ENCODE measurements at regions not wholly inside any gene's neighbourhood (a gene's known extent, or its start where the extent isn't known, plus 50 kb on each side); places are given as distances from the start of the nearest gene placed in this dataset.

DNA sequence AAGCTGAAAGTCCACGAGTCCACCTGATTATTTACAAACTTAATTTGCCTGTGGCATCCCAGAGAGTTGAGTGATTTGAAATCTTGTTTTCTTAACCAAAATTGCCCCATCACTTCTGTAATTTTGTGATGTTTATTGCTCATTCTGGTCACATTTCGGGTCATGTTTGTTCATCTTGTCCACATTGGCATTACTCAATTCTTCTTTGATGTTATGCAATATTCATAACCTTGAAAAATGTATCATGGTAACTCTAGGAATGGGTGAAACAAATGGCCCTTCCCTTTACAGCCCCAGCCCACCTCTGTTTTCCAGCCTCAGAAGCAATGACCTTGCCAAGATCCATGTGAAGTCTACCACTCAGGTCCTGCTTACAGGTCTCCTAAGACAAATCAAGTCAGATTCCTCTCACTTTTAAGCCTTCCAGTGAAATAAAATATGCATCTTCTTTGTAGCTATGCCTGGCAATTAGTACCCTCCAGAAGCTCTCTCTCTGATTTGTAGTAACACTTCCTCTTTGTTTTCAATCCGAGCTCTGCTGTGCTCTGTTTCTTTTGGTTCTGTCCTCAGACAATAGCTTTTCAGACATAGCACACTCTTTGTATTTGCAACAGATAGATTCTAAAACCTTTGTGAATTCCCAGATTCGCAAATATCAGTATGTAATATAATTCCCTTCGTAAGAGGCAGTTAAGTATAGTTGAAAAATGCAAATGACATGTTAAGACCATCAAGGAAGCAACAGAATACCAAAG lies 330.3 kb upstream of the IRX1 start:
- intact Hi-C loops (cut with DNase I; ENCODE audit: low total_unique reads) = no loop called here
- no peak for DNase-seq (ENCODE audit: low spot score in 2 of 2)
- 77 to 80% methylated on average over 5 of the region's 5 CpGs for WGBS, 2 donors
- TF ChIP-seq, protein P1, sequence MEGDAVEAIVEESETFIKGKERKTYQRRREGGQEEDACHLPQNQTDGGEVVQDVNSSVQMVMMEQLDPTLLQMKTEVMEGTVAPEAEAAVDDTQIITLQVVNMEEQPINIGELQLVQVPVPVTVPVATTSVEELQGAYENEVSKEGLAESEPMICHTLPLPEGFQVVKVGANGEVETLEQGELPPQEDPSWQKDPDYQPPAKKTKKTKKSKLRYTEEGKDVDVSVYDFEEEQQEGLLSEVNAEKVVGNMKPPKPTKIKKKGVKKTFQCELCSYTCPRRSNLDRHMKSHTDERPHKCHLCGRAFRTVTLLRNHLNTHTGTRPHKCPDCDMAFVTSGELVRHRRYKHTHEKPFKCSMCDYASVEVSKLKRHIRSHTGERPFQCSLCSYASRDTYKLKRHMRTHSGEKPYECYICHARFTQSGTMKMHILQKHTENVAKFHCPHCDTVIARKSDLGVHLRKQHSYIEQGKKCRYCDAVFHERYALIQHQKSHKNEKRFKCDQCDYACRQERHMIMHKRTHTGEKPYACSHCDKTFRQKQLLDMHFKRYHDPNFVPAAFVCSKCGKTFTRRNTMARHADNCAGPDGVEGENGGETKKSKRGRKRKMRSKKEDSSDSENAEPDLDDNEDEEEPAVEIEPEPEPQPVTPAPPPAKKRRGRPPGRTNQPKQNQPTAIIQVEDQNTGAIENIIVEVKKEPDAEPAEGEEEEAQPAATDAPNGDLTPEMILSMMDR (IDR thresholded peaks at IDR 0.05) = no peak
- TF ChIP-seq POLR2A (IDR thresholded peaks at IDR 0.05) = no peak
- no peak overlapping the region for H3K4me3 ChIP-seq (ENCODE audit: low read depth, poor library complexity, severe bottlenecking)

DNA sequence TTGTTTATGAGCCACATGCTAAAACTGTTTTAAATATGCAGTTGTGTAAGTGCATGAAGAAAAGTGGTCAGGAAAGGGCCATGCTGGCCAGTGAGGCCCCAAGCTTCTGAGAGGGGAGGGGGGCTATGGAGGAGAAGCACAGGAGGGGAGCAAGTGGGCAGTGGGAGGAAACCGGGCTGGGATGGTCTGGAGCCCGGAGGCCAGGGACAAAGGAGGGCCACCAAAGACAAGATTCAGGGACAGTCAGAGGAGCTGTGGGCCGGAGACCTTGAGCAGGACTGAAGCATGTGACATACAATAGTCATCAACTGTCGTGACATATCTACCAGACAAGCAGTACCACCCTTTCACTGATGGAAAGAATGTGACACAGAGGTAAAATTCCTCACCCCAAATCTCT lies 333.2 kb upstream of the IRX1 start:
- intact Hi-C loops (cut with DNase I; ENCODE audit: low total_unique reads) = no loop called here
- H3K4me3 ChIP-seq (ENCODE audit: low read depth, poor library complexity, severe bottlenecking) = no peak overlapping the region
- TF ChIP-seq, protein P1 (IDR thresholded peaks at IDR 0.05) = no peak
- no peak for TF ChIP-seq POLR2A (IDR thresholded peaks at IDR 0.05)
- WGBS, 2 donors = 90 to 93% methylated on average over 4 of the region's 4 CpGs
- no peak for DNase-seq (ENCODE audit: low spot score in 2 of 2)

DNA sequence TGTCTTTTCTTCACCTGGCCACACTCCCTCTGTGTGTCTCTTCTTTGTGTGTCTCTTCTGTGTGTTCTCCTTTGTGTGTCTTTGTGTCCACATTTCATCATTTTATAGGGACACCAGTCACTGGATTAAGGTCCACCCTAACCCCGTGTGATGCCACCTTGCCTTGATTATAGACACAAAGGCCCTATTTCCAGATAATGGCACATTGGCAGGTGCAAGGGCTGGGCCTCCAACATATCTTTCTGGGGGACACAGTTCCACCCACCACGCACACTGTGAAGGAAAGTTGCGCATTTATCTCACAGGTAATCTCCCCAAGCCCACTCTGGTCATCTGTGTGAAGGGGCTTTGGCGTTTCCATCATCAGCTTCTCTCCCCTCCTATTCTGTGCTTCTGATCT lies 334.6 kb upstream of the IRX1 start:
- no peak overlapping the region for H3K4me3 ChIP-seq (ENCODE audit: low read depth, poor library complexity, severe bottlenecking)
- intact Hi-C loops (cut with DNase I; ENCODE audit: low total_unique reads) = no loop called here
- WGBS, 2 donors = 94 to 95% methylated on average over 4 of the region's 4 CpGs
- no peak for DNase-seq (ENCODE audit: low spot score in 2 of 2)
- TF ChIP-seq POLR2A (IDR thresholded peaks at IDR 0.05) = no peak
- TF ChIP-seq, protein P1 (IDR thresholded peaks at IDR 0.05) = no peak

DNA sequence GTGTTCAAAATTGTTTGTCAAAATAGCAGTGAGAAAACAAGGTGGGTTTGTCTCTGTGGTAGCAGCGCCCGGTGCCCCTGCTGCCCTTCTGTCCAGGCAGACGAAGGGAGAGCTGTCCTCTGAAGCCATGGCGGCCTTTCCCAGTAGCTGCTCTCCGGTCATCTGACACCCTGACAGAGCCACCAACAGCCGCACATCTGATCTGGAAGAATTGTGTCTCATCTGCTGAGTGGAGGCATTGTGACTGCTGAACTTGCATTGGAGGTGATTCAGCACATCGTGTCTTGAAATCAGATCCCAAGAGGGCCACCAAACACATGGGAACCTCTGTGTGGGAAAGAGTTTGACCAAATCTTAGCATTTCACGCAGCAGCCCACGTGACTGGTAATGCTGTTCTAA lies 337.6 kb upstream of the IRX1 start:
- no peak for DNase-seq (ENCODE audit: low spot score in 2 of 2)
- TF ChIP-seq, protein P1 (IDR thresholded peaks at IDR 0.05) = no peak
- no peak for TF ChIP-seq POLR2A (IDR thresholded peaks at IDR 0.05)
- intact Hi-C loops (cut with DNase I; ENCODE audit: low total_unique reads) = no loop called here
- 78 to 89% methylated on average over 9 of the region's 9 CpGs for WGBS, 2 donors
- no peak overlapping the region for H3K4me3 ChIP-seq (ENCODE audit: low read depth, poor library complexity, severe bottlenecking)

DNA sequence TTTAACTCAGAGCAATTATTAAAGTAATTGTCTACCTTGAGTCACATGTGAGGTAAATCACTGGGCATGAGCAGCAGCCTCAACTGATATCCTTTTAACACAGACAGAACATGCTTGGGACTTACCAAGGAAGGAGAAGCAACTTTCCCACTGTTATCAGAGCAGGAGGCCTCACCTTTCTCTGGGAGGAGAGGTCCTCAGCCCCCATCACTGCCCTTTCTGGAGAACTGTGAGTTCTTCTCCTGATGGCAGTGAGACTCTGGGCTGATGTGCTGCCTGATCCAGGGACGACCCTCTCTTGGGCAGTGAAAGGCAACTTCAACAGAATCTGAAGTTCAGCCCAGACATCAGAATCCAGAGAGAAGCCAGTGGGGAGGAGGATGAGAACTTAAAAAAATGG lies 343.4 kb upstream of the IRX1 start:
- no peak for DNase-seq (ENCODE audit: low spot score in 2 of 2)
- TF ChIP-seq, protein P1 (IDR thresholded peaks at IDR 0.05) = no peak
- no peak for TF ChIP-seq POLR2A (IDR thresholded peaks at IDR 0.05)
- intact Hi-C loops (cut with DNase I; ENCODE audit: low total_unique reads) = no loop called here
- H3K4me3 ChIP-seq (ENCODE audit: low read depth, poor library complexity, severe bottlenecking) = no peak overlapping the region
- 76 to 90% methylated on average over 1 of the region's 1 CpG for WGBS, 2 donors

DNA sequence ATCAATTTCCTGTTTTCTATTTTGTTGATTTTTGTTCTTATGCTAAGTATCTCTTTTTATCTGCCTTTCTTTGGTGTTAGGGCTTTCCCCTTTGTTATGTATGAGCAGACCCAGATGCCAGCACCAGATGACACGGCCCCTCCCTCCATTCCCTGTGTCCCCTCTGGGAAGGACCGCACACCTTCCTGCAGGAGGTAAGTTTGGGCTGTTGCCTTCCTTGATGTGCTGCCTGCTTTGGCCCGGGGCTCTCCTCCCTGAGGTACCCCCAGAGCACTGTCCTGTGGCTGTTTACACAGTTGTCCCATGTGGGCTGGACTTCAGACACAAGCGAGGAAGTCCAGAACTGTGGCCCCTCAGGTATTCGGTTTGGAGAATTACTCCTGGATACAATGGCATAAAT lies 343.8 kb upstream of the IRX1 start:
- 46 to 54% methylated on average over 5 of the region's 5 CpGs for WGBS, 2 donors
- intact Hi-C loops (cut with DNase I; ENCODE audit: low total_unique reads) = no loop called here

More for the DNA sequence above, 343.8 kb upstream of the IRX1 start:
- TF ChIP-seq, protein P1 (IDR thresholded peaks at IDR 0.05) = no peak
- TF ChIP-seq POLR2A (IDR thresholded peaks at IDR 0.05) = no peak
- DNase-seq (ENCODE audit: low spot score in 2 of 2) = no peak
- no peak overlapping the region for H3K4me3 ChIP-seq (ENCODE audit: low read depth, poor library complexity, severe bottlenecking)

Data from lower leg skin (tissue), 4 donors.